VCaP (cell line): ENCODE measurements at regions not wholly inside any gene's neighbourhood (a gene's known extent, or its start where the extent isn't known, plus 50 kb on each side); places are given as distances from the start of the nearest gene placed in this dataset.
"Not testable (repeated sequence)": the region's sequence is repeated elsewhere in the genome, so short reads cannot be mapped to it uniquely, and the experiment has no call there.

Experiments
- H3K27ac ChIP-seq: fragments of 450-650 bp; 2 replicates; pipeline ENCODE4 v1.5.1; 2017
- CTCF ChIP-seq: fragments of 450-650 bp; conservative IDR thresholded peaks from 2 replicates; pipeline ENCODE4 v1.5.1; 2017; ENCODE audit warnings: mild to moderate bottlenecking, moderate library complexity

GRCh38 chr4:33837043-33837838 is 2407.1 kb downstream of the ARAP2 start:
- no peak for TF ChIP-seq CTCF
- H3K27ac ChIP-seq, result no peak overlapping the region

GRCh38 chr4:33841120-33841519 is 2403.2 kb downstream of the ARAP2 start:
- TF ChIP-seq CTCF, result no peak
- H3K27ac ChIP-seq, result no peak overlapping the region

- TF ChIP-seq CTCF, result no peak
- no peak overlapping the region for H3K27ac ChIP-seq
Measured at GRCh38 chr4:33850371-33850902, 2393.9 kb downstream of the ARAP2 start.

- H3K27ac ChIP-seq, result not testable (repeated sequence)
Measured at GRCh38 chr4:33853670-33854069, 2390.6 kb downstream of the ARAP2 start.

GRCh38 chr4:33864290-33864859 is 2379.9 kb downstream of the ARAP2 start:
- TF ChIP-seq CTCF, result no peak
- H3K27ac ChIP-seq, result no peak overlapping the region

GRCh38 chr4:33873791-33874190 is 2370.5 kb downstream of the ARAP2 start:
- no peak overlapping the region for H3K27ac ChIP-seq
- no peak for TF ChIP-seq CTCF

- no peak for TF ChIP-seq CTCF
- no peak overlapping the region for H3K27ac ChIP-seq
Measured at GRCh38 chr4:33878710-33879109, 2365.6 kb downstream of the ARAP2 start.

- TF ChIP-seq CTCF, result no peak
- no peak overlapping the region for H3K27ac ChIP-seq
Measured at GRCh38 chr4:33881176-33881575, 2363.1 kb downstream of the ARAP2 start.
